ENCODE measurements at regions not wholly inside any gene's neighbourhood (a gene's known extent, or its start where the extent isn't known, plus 50 kb on each side); places are given as distances from the start of the nearest gene placed in this dataset.

- Mint-ChIP-seq H3K27me3 (ENCODE audit: unreplicated experiment) (peaks cover 50% of the 10 kb centered on the region), H3K9me3 (ENCODE audit: unreplicated experiment) (no peaks in the 10 kb centered on the region), H3K4me1 (ENCODE audit: unreplicated experiment) (no peaks in the 10 kb centered on the region), H3K36me3 (ENCODE audit: unreplicated experiment) (no peaks in the 10 kb centered on the region), H3K27ac (ENCODE audit: unreplicated experiment) (no peak overlapping the region), H3K4me3 (ENCODE audit: unreplicated experiment) (no peak overlapping the region)
- TF ChIP-seq CTCF (IDR thresholded peaks at IDR 0.05): no peak
- DNase-seq (ENCODE audit: extremely low spot score, unreplicated experiment): no peak
Measured at GRCh38 chr5:172575816-172576545, 65.1 kb upstream of the NEURL1B start.

- no peak for DNase-seq (ENCODE audit: extremely low spot score, unreplicated experiment)
- peaks cover 46% of the 10 kb centered on the region for H3K27me3 Mint-ChIP-seq (ENCODE audit: unreplicated experiment)
- TF ChIP-seq CTCF (IDR thresholded peaks at IDR 0.05): no peak
- H3K36me3 Mint-ChIP-seq (ENCODE audit: unreplicated experiment): no peaks in the 10 kb centered on the region
- H3K9me3 Mint-ChIP-seq (ENCODE audit: unreplicated experiment): no peaks in the 10 kb centered on the region
- no peaks in the 10 kb centered on the region for H3K4me1 Mint-ChIP-seq (ENCODE audit: unreplicated experiment)
- H3K4me3 Mint-ChIP-seq (ENCODE audit: unreplicated experiment): no peak overlapping the region
- H3K27ac Mint-ChIP-seq (ENCODE audit: unreplicated experiment): no peak overlapping the region
Measured at GRCh38 chr5:172575416-172575815, 65.6 kb upstream of the NEURL1B start.

GRCh38 chr5:172574871-172575223 lies 66.2 kb upstream of the NEURL1B start:
- no peak for TF ChIP-seq CTCF (IDR thresholded peaks at IDR 0.05)
- no peak overlapping the region for H3K4me3 Mint-ChIP-seq (ENCODE audit: unreplicated experiment)
- peaks cover 45% of the 10 kb centered on the region for H3K27me3 Mint-ChIP-seq (ENCODE audit: unreplicated experiment)
- H3K4me1 Mint-ChIP-seq (ENCODE audit: unreplicated experiment): no peaks in the 10 kb centered on the region
- H3K27ac Mint-ChIP-seq (ENCODE audit: unreplicated experiment): no peak overlapping the region
- no peaks in the 10 kb centered on the region for H3K9me3 Mint-ChIP-seq (ENCODE audit: unreplicated experiment)
- no peak for DNase-seq (ENCODE audit: extremely low spot score, unreplicated experiment)
- H3K36me3 Mint-ChIP-seq (ENCODE audit: unreplicated experiment): no peaks in the 10 kb centered on the region

GRCh38 chr5:172573986-172574870 lies 66.8 kb upstream of the NEURL1B start:
- Mint-ChIP-seq H3K36me3 (ENCODE audit: unreplicated experiment) (no peaks in the 10 kb centered on the region), H3K4me3 (ENCODE audit: unreplicated experiment) (no peak overlapping the region), H3K27ac (ENCODE audit: unreplicated experiment) (no peak overlapping the region), H3K9me3 (ENCODE audit: unreplicated experiment) (no peaks in the 10 kb centered on the region), H3K27me3 (ENCODE audit: unreplicated experiment) (peaks cover 49% of the 10 kb centered on the region), H3K4me1 (ENCODE audit: unreplicated experiment) (no peaks in the 10 kb centered on the region)
- DNase-seq (ENCODE audit: extremely low spot score, unreplicated experiment): no peak
- no peak for TF ChIP-seq CTCF (IDR thresholded peaks at IDR 0.05)

Measured in osteocyte (in vitro differentiated cells).